A673 (cell line): ENCODE measurements at regions not wholly inside any gene's neighbourhood (a gene's known extent, or its start where the extent isn't known, plus 50 kb on each side); places are given as distances from the start of the nearest gene placed in this dataset.

ENCODE experiments used
- BruUV-seq: library from RNA; stranded (reverse); fragments of 400-500 nt; replicated peaks from 2 replicates; lab custom pipeline; 2021; lab: Mats Ljungman, UMichigan
- CTCF ChIA-PET: fragments of 300-600 bp; sonication (Branson Sonifier 250); formaldehyde crosslinking; loops from one replicate; lab custom pipeline; 2022; ENCODE audit warnings: antibody characterized with exemption; lab: Charles Lee
- POLR2A ChIA-PET: fragments of 300-600 bp; sonication (Branson Sonifier 250); formaldehyde crosslinking; loops from one replicate; lab custom pipeline; 2022; ENCODE audit warnings: antibody characterized with exemption; ENCODE audit not compliant: low non-redundant PET; lab: Charles Lee
- DNase-seq: peaks from one replicate; pipeline ENCODE4 v3.0.0-alpha.2; 2015; ENCODE audit warnings: low spot score
- H3K27ac ChIP-seq: fragments of 200-600 bp; sonication (generic); 2 replicates; pipeline ENCODE4 v1.5.1; 2016; ENCODE audit warnings: mixed run types, low read depth, mild to moderate bottlenecking, mixed read lengths, antibody characterized with exemption, low read length; ENCODE audit not compliant: poor library complexity, severe bottlenecking
- H3K27me3 ChIP-seq: fragments of 200-600 bp; sonication (generic); replicated peaks from 2 replicates; pipeline ENCODE4 v1.6.1; 2017; ENCODE audit warnings: mixed run types, low read depth, mild to moderate bottlenecking, mixed read lengths, antibody characterized with exemption, low read length; ENCODE audit not compliant: insufficient read depth, poor library complexity
- H3K36me3 ChIP-seq: fragments of 200-600 bp; sonication (generic); 2 replicates; pipeline ENCODE4 v1.6.1; 2016; ENCODE audit warnings: mixed run types, mild to moderate bottlenecking, mixed read lengths, antibody characterized with exemption, low read length; ENCODE audit not compliant: insufficient read depth, poor library complexity, severe bottlenecking
- H3K4me1 ChIP-seq: fragments of 200-600 bp; sonication (generic); 2 replicates; pipeline ENCODE4 v1.6.1; 2017; ENCODE audit warnings: mixed run types, mild to moderate bottlenecking, mixed read lengths, antibody characterized with exemption, low read length; ENCODE audit not compliant: insufficient read depth, poor library complexity, severe bottlenecking
- H3K4me3 ChIP-seq: fragments of 200-600 bp; sonication (generic); 2 replicates; pipeline ENCODE4 v1.5.1; 2016; ENCODE audit warnings: low read depth, mixed run types, mild to moderate bottlenecking, mixed read lengths, low read length; ENCODE audit not compliant: poor library complexity, severe bottlenecking
- H3K9me3 ChIP-seq: fragments of 200-600 bp; sonication (generic); 2 replicates; pipeline ENCODE4 v1.6.1; 2016; ENCODE audit warnings: mixed run types, low read depth, mild to moderate bottlenecking, mixed read lengths, antibody characterized with exemption, low read length; ENCODE audit not compliant: poor library complexity, severe bottlenecking
- CTCF ChIP-seq: fragments of 300-800, 200-600 bp; sonication (generic); conservative IDR thresholded peaks from 2 replicates; pipeline ENCODE4 v1.5.1; 2017; ENCODE audit warnings: low read depth, mild to moderate bottlenecking, antibody characterized with exemption, low read length, moderate library complexity, mixed read lengths
- EZH2 ChIP-seq: fragments of 200-600 bp; sonication (generic); IDR thresholded peaks from 2 replicates; pipeline ENCODE4 v1.6.1; 2017; ENCODE audit warnings: borderline replicate concordance, low read depth, mild to moderate bottlenecking, mixed read lengths, antibody characterized with exemption, low read length; ENCODE audit not compliant: poor library complexity, severe bottlenecking
- intact Hi-C: fragments of 100-400 bp; cut with micrococcal nuclease; formaldehyde crosslinking; loops from one replicate; pipeline ENCODE4 v1.10.0; 2022; ENCODE audit not compliant: unreplicated experiment

- Histone ChIP-seq H3K36me3 (peaks cover 6% of the 10 kb centered on the region), H3K27me3 (no peaks in the 10 kb centered on the region), H3K9me3 (no peaks in the 10 kb centered on the region), H3K4me3 (no peak overlapping the region), H3K27ac (no peak overlapping the region), H3K4me1 (peaks cover 8% of the 10 kb centered on the region)
- intact Hi-C loops: no loop called here
- BruUV-seq: no TSS peak
- DNase-seq: no peak
- TF ChIP-seq EZH2 (no peak), CTCF (no peak)
- CTCF ChIA-PET: no interaction called here
- POLR2A ChIA-PET: no interaction called here
Observed at GRCh38 chr12:124411953-124412645, 117.2 kb downstream of the RFLNA start.

- no peak for DNase-seq
- Histone ChIP-seq H3K27me3 (no peaks in the 10 kb centered on the region), H3K4me1 (peaks cover 8% of the 10 kb centered on the region), H3K4me3 (no peak overlapping the region), H3K9me3 (no peaks in the 10 kb centered on the region), H3K27ac (no peak overlapping the region), H3K36me3 (peaks cover 6% of the 10 kb centered on the region)
- POLR2A ChIA-PET: no interaction called here
- BruUV-seq: no TSS peak
- TF ChIP-seq EZH2: no peak
- TF ChIP-seq CTCF: no peak
- intact Hi-C loops: no loop called here
- CTCF ChIA-PET: no interaction called here
Observed at GRCh38 chr12:124411281-124411878, 116.5 kb downstream of the RFLNA start.

GRCh38 chr12:124410354-124411175 lies 115.7 kb downstream of the RFLNA start:
- H3K36me3 ChIP-seq: peaks cover 6% of the 10 kb centered on the region
- TF ChIP-seq CTCF (no peak), EZH2 (no peak)
- intact Hi-C loops: no loop called here
- POLR2A ChIA-PET: no interaction called here
- CTCF ChIA-PET: no interaction called here
- no peak overlapping the region for H3K4me3 ChIP-seq
- BruUV-seq: no TSS peak
- no peaks in the 10 kb centered on the region for H3K27me3 ChIP-seq
- H3K27ac ChIP-seq: peak overlapping the region; percentile 37
- no peak for DNase-seq
- H3K9me3 ChIP-seq: no peaks in the 10 kb centered on the region
- peaks cover 10% of the 10 kb centered on the region for H3K4me1 ChIP-seq
